Gastrocnemius medialis (tissue), 4 donors: ENCODE measurements at regions not wholly inside any gene's neighbourhood (a gene's known extent, or its start where the extent isn't known, plus 50 kb on each side); places are given as distances from the start of the nearest gene placed in this dataset.

Source experiments
- POLR2A ChIP-seq, 2 donors: fragments of 450-650 bp; IDR thresholded peaks; one replicate each; pipeline ENCODE4 v1.6.1; 2017; ENCODE audit warnings: antibody characterized with exemption in 2 of 2, mild to moderate bottlenecking in 2 of 2, moderate library complexity in 2 of 2
- TF ChIP-seq, protein P1 (sequence below), 5 experiments: fragments of 450-650 bp in 3 of 5; fragments of 200-600 bp in 2 of 5; sonication (generic) in 2 of 5; IDR thresholded peaks in 4 of 5; conservative IDR thresholded peaks in 1 of 5; 1 replicate in 4 of 5; 2 replicates in 1 of 5; pipeline ENCODE4 v1.5.1; 2016 to 2019; ENCODE audit warnings: antibody characterized with exemption in 5 of 5, mild to moderate bottlenecking in 3 of 5, moderate library complexity in 3 of 5

DNA sequence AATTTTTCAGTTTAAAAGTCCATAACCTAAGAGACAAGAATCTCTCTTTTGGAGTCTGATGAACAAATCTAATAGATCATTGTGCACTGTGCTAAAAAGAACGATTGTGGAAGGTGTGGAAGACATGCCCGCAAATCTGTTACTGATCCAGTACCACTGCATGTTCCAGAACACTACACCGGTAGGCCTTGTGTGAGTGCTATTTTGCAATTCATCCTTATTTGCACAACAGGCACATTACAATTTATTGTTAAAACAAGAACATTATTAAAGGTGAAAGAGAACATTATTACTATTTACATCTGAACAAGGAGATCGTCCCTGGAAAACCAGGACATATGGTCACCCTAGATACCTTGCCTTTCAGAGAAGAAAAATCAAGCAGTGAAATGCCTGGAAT lies 205.7 kb upstream of the NECTIN3 start:
- TF ChIP-seq, protein P1, sequence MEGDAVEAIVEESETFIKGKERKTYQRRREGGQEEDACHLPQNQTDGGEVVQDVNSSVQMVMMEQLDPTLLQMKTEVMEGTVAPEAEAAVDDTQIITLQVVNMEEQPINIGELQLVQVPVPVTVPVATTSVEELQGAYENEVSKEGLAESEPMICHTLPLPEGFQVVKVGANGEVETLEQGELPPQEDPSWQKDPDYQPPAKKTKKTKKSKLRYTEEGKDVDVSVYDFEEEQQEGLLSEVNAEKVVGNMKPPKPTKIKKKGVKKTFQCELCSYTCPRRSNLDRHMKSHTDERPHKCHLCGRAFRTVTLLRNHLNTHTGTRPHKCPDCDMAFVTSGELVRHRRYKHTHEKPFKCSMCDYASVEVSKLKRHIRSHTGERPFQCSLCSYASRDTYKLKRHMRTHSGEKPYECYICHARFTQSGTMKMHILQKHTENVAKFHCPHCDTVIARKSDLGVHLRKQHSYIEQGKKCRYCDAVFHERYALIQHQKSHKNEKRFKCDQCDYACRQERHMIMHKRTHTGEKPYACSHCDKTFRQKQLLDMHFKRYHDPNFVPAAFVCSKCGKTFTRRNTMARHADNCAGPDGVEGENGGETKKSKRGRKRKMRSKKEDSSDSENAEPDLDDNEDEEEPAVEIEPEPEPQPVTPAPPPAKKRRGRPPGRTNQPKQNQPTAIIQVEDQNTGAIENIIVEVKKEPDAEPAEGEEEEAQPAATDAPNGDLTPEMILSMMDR (IDR thresholded peaks at IDR 0.05 in 4 of 5, conservative IDR thresholded peaks at IDR 0.05 in 1 of 5), result no peak
- no peak for TF ChIP-seq POLR2A (IDR thresholded peaks at IDR 0.05)
